ENCODE measurements at regions not wholly inside any gene's neighbourhood (a gene's known extent, or its start where the extent isn't known, plus 50 kb on each side); places are given as distances from the start of the nearest gene placed in this dataset.
A peak's percentile ranks its signal among the peaks of the same experiment; 100 is the strongest.

GRCh38 chr17:68701046-68701445, 99.9 kb upstream of the FAM20A start:
- TF ChIP-seq CTCF (IDR thresholded peaks at IDR 0.05; ENCODE audit: borderline replicate concordance, extremely low read depth, insufficient read depth): no peak
- FAIRE-seq: no peak

GRCh38 chr17:68700421-68700820, 99.3 kb upstream of the FAM20A start:
- Histone ChIP-seq H3K36me3 (ENCODE audit: control insufficient read depth in 2 of 3, insufficient read depth in 3 of 3, low read length in 3 of 3) (no peaks in the 10 kb centered on the region), H3K9ac (ENCODE audit: low read length in 3 of 3) (no peak overlapping the region), H3K4me1 (ENCODE audit: control insufficient read depth in 2 of 3, insufficient read depth in 2 of 3, low read depth in 1 of 3, low read length in 3 of 3) (no peaks in the 10 kb centered on the region), H3K9me3 (ENCODE audit: control insufficient read depth in 2 of 3, insufficient read depth in 1 of 3, low read length in 3 of 3) (no peaks in the 10 kb centered on the region), H3K27ac (ENCODE audit: low read depth in 2 of 2, low read length in 2 of 2) (no peak overlapping the region), H3K27me3 (ENCODE audit: control insufficient read depth, insufficient read depth, low read length) (no peaks in the 10 kb centered on the region), H3K4me3 (ENCODE audit: low read length in 3 of 3) (no peak overlapping the region)
- FAIRE-seq: no peak
- intact Hi-C loops (cut with DNase I): no loop called here
- no peak for DNase-seq
- no peak for TF ChIP-seq CTCF (IDR thresholded peaks at IDR 0.05; ENCODE audit: borderline replicate concordance, extremely low read depth, insufficient read depth)

More at GRCh38 chr17:68701046-68701445, 99.9 kb upstream of the FAM20A start:
- H3K4me1 ChIP-seq (ENCODE audit: control insufficient read depth in 2 of 3, insufficient read depth in 2 of 3, low read depth in 1 of 3, low read length in 3 of 3): no peaks in the 10 kb centered on the region
- no peak overlapping the region for H3K27ac ChIP-seq (ENCODE audit: low read depth in 2 of 2, low read length in 2 of 2)
- DNase-seq: no peak
- intact Hi-C loops (cut with DNase I): no loop called here
- no peak overlapping the region for H3K9ac ChIP-seq (ENCODE audit: low read length in 3 of 3)
- H3K4me3 ChIP-seq (ENCODE audit: low read length in 3 of 3): no peak overlapping the region
- H3K27me3 ChIP-seq (ENCODE audit: control insufficient read depth, insufficient read depth, low read length): no peaks in the 10 kb centered on the region
- H3K9me3 ChIP-seq (ENCODE audit: control insufficient read depth in 2 of 3, insufficient read depth in 1 of 3, low read length in 3 of 3): no peaks in the 10 kb centered on the region
- no peaks in the 10 kb centered on the region for H3K36me3 ChIP-seq (ENCODE audit: control insufficient read depth in 2 of 3, insufficient read depth in 3 of 3, low read length in 3 of 3)

GRCh38 chr17:68699936-68700335, 98.8 kb upstream of the FAM20A start:
- Histone ChIP-seq H3K27ac (ENCODE audit: low read depth in 2 of 2, low read length in 2 of 2) (no peak overlapping the region), H3K4me1 (ENCODE audit: control insufficient read depth in 2 of 3, insufficient read depth in 2 of 3, low read depth in 1 of 3, low read length in 3 of 3) (no peaks in the 10 kb centered on the region), H3K9me3 (ENCODE audit: control insufficient read depth in 2 of 3, insufficient read depth in 1 of 3, low read length in 3 of 3) (no peaks in the 10 kb centered on the region), H3K9ac (ENCODE audit: low read length in 3 of 3) (no peak overlapping the region), H3K36me3 (ENCODE audit: control insufficient read depth in 2 of 3, insufficient read depth in 3 of 3, low read length in 3 of 3) (no peaks in the 10 kb centered on the region), H3K4me3 (ENCODE audit: low read length in 3 of 3) (no peak overlapping the region), H3K27me3 (ENCODE audit: control insufficient read depth, insufficient read depth, low read length) (no peaks in the 10 kb centered on the region)
- DNase-seq (no peak), FAIRE-seq (no peak)
- no peak for TF ChIP-seq CTCF (IDR thresholded peaks at IDR 0.05; ENCODE audit: borderline replicate concordance, extremely low read depth, insufficient read depth)
- intact Hi-C loops (cut with DNase I): no loop called here

- Histone ChIP-seq H3K9me3 (ENCODE audit: control insufficient read depth in 2 of 3, insufficient read depth in 1 of 3, low read length in 3 of 3) (no peaks in the 10 kb centered on the region), H3K36me3 (ENCODE audit: control insufficient read depth in 2 of 3, insufficient read depth in 3 of 3, low read length in 3 of 3) (no peaks in the 10 kb centered on the region), H3K9ac (ENCODE audit: low read length in 3 of 3) (no peak overlapping the region), H3K27me3 (ENCODE audit: control insufficient read depth, insufficient read depth, low read length) (no peaks in the 10 kb centered on the region), H3K4me1 (ENCODE audit: control insufficient read depth in 2 of 3, insufficient read depth in 2 of 3, low read depth in 1 of 3, low read length in 3 of 3) (no peaks in the 10 kb centered on the region), H3K4me3 (ENCODE audit: low read length in 3 of 3) (no peak overlapping the region), H3K27ac (ENCODE audit: low read depth in 2 of 2, low read length in 2 of 2) (no peak overlapping the region)
- DNase-seq (peak in 1 of 5 donors; percentile 30), FAIRE-seq (no peak)
- no peak for TF ChIP-seq CTCF (IDR thresholded peaks at IDR 0.05; ENCODE audit: borderline replicate concordance, extremely low read depth, insufficient read depth)
- intact Hi-C loops (cut with DNase I): no loop called here
Measured at GRCh38 chr17:68698746-68699145, 97.6 kb upstream of the FAM20A start.

Measured in kidney (tissue), 13 donors.